T-helper 1 cell (primary cell): ENCODE measurements at regions not wholly inside any gene's neighbourhood (a gene's known extent, or its start where the extent isn't known, plus 50 kb on each side); places are given as distances from the start of the nearest gene placed in this dataset.
A peak's percentile ranks its signal among the peaks of the same experiment; 100 is the strongest.
"Not testable (repeated sequence)": the region's sequence is repeated elsewhere in the genome, so short reads cannot be mapped to it uniquely, and the experiment has no call there.

Experiments
- DNase-seq, 5 donors: peaks; one replicate each; pipeline ENCODE4 v3.0.0-alpha.2; 2012 to 2020

- no peak for DNase-seq
These were observed 50.4 kb upstream of the PRSS23 start for GRCh38 chr11:86749821-86750401.

- no peak for DNase-seq
These were observed 51.0 kb upstream of the PRSS23 start for GRCh38 chr11:86749376-86749775.

- no peak for DNase-seq
These were observed 52.0 kb upstream of the PRSS23 start for GRCh38 chr11:86748296-86748695.

GRCh38 chr11:86747801-86748200 is 52.5 kb upstream of the PRSS23 start:
- DNase-seq: no peak

- no peak for DNase-seq
These were observed 53.8 kb upstream of the PRSS23 start for GRCh38 chr11:86746514-86746913.

GRCh38 chr11:86745571-86745970 is 54.8 kb upstream of the PRSS23 start:
- no peak for DNase-seq

GRCh38 chr11:86743223-86744118 is 56.9 kb upstream of the PRSS23 start:
- peak in 1 of 5 donors; percentile 36 for DNase-seq

GRCh38 chr11:86741839-86742805 is 58.2 kb upstream of the PRSS23 start:
- no peak for DNase-seq

- DNase-seq: no peak
These were observed 58.9 kb upstream of the PRSS23 start for GRCh38 chr11:86741484-86741835.

- peak in 1 of 5 donors; percentile 42 for DNase-seq
These were observed 59.5 kb upstream of the PRSS23 start for GRCh38 chr11:86740628-86741483.

- DNase-seq: no peak
These were observed 61.8 kb upstream of the PRSS23 start for GRCh38 chr11:86738568-86738967.

- no peak for DNase-seq
These were observed 62.6 kb upstream of the PRSS23 start for GRCh38 chr11:86737737-86738136.

GRCh38 chr11:86737230-86737629 is 63.1 kb upstream of the PRSS23 start:
- DNase-seq: no peak

- DNase-seq: no peak
These were observed 63.8 kb upstream of the PRSS23 start for GRCh38 chr11:86736291-86737143.

GRCh38 chr11:86735451-86736290 is 63.3 kb upstream of the ME3 start:
- no peak for DNase-seq

GRCh38 chr11:86732739-86733138 is 60.3 kb upstream of the ME3 start:
- DNase-seq: not testable (repeated sequence)

- not testable (repeated sequence) for DNase-seq
These were observed 59.9 kb upstream of the ME3 start for GRCh38 chr11:86732286-86732685.

GRCh38 chr11:86729576-86729975 is 57.2 kb upstream of the ME3 start:
- DNase-seq: not testable (repeated sequence)

- no peak for DNase-seq
These were observed 56.1 kb upstream of the ME3 start for GRCh38 chr11:86728562-86728961.
